Inflammatory macrophage treated with lipopolysaccharide for 1 hour (primary cell): ENCODE measurements at regions not wholly inside any gene's neighbourhood (a gene's known extent, or its start where the extent isn't known, plus 50 kb on each side); places are given as distances from the start of the nearest gene placed in this dataset.

Source experiments
- DNase-seq, 2 donors: peaks; one replicate each; pipeline ENCODE4 v3.0.0-alpha.2; 2020 to 2022

GRCh38 chr10:131492211-131492857 lies 180.8 kb upstream of the TCERG1L start:
- no peak for DNase-seq

DNA sequence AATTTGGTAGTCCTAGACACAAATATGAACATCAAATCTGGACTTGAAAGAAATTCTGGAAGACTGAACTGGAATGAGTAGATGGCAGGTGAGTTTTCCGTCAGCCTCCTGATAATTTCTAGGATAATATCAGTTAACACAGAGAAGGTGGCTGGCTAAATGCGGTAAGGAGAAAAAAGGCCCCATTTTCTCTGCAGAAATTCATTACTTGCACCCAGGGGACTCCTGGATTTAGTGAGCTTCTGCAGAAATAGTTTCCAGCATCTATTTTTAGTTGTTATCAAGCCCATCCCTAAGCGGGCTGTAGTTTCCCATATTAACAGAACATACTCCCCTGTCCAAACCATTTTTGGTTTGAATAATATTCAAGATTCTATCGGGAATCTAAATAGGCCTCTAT lies 181.9 kb upstream of the TCERG1L start:
- DNase-seq = no peak

DNA sequence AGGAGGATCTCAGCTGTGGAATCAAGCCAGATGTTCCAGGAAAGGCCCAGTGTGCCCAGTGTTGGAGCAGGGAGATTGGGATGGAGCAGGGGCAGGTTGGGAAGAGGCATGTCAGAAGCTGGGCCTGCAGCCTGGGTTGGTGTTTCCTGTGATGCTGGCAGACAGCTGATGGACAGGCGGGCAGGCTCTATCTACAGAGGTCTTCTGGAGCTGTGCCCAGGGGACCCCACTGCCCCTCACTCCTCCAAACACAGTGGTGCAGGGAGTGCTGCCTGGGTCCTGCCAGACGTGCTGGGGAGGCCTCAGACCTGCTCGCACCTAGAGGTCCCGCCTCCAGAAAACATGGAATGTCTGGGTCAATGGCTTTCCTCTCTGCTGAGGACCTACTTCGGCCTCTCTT lies 182.9 kb upstream of the TCERG1L start:
- no peak for DNase-seq

- DNase-seq = no peak
Measured at GRCh38 chr10:131495224-131495623, 183.7 kb upstream of the TCERG1L start.

GRCh38 chr10:131495892-131496291 lies 184.4 kb upstream of the TCERG1L start:
- no peak for DNase-seq

GRCh38 chr10:131496351-131497052 lies 185.0 kb upstream of the TCERG1L start:
- no peak for DNase-seq

- no peak for DNase-seq
Measured at GRCh38 chr10:131499566-131499965, 188.0 kb upstream of the TCERG1L start.

DNA sequence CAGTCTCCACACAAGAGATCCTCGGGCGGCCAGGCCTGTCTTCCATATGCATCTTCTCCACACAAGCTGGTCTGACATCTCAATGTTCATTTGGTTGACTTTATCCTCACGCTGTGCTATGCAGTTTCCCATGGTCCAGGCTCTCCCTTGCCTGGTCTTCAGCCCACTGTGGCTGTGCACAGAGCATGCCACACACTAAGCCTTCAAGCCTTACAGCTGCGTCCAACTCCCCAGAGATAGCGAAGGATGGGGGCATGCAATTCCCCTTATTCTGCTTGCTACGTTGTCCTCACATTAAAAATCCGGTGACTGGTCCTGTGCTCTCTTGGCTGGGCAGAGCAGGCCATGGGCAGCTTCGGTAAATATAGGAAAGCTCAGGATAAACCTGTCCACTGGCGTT lies 188.7 kb upstream of the TCERG1L start:
- DNase-seq = no peak

GRCh38 chr10:131500892-131501291 lies 189.4 kb upstream of the TCERG1L start:
- DNase-seq = no peak

- no peak for DNase-seq
Measured at GRCh38 chr10:131503992-131504391, 192.5 kb upstream of the TCERG1L start.

DNA sequence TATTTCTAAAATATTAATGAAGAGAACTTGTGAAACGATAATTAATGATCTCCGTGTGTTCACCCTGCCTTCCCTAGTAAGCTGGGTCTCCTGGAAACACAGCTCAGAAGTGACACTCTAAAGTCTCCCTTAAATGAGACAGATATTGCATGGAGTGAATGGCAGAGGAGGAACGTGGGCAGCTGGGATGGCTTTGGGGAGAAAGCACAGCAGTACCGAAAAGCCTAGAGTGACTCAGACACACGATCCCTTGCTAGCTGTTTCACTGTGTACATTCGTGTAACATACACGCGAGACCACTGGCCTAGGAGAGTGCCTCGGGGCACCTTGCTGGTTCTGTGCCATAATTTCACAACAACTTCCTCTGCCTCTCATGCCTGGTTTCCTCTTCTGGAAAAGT lies 199.9 kb upstream of the TCERG1L start:
- DNase-seq = no peak

- DNase-seq = no peak
Measured at GRCh38 chr10:131512852-131513251, 201.3 kb upstream of the TCERG1L start.

DNA sequence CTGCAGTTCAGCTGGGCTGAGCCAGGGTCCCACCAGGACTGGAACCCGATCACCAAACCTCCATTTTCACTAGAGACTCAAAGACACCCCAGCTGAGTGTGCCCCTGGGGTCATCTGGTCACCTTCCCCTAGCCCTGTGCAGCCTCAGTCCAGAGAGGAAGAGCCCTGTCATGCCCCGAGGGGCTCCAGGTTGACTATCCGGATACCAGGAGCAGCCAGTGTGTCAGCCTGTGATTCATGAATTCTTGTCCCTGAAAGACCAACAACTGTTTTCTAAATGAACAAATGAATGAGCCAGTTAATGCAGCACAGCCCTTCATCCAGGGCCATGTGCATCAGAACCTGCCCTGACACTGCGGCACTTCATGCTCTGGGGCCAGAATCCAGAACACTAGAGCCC lies 201.9 kb upstream of the TCERG1L start:
- no peak for DNase-seq

DNA sequence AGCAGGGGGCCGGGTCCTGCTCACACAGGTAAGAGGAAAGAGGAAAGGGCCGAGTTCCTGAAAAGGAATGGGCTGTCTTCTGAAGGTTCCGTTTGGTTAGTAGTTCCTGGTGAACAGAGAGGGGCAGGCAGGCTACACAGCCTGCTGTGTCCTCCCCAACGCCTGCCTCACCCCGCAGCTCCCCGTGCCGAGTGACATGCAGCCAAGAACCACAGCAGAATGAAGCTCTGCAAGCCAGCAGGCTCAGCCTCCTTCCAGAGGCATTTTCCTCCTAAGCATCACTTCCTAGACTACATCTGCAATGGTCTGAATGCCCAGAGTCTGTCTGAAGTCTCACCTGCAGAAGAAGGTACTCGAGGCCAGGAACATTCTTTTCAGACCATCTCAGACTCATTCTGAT lies 202.4 kb upstream of the TCERG1L start:
- DNase-seq = no peak

- DNase-seq = no peak
Measured at GRCh38 chr10:131514454-131514853, 202.9 kb upstream of the TCERG1L start.

- DNase-seq = no peak
Measured at GRCh38 chr10:131516285-131516684, 204.8 kb upstream of the TCERG1L start.

GRCh38 chr10:131517781-131518180 lies 206.3 kb upstream of the TCERG1L start:
- DNase-seq = no peak

- DNase-seq = no peak
Measured at GRCh38 chr10:131519723-131520605, 208.4 kb upstream of the TCERG1L start.

- DNase-seq = no peak
Measured at GRCh38 chr10:131531265-131532190, 220.0 kb upstream of the TCERG1L start.

DNA sequence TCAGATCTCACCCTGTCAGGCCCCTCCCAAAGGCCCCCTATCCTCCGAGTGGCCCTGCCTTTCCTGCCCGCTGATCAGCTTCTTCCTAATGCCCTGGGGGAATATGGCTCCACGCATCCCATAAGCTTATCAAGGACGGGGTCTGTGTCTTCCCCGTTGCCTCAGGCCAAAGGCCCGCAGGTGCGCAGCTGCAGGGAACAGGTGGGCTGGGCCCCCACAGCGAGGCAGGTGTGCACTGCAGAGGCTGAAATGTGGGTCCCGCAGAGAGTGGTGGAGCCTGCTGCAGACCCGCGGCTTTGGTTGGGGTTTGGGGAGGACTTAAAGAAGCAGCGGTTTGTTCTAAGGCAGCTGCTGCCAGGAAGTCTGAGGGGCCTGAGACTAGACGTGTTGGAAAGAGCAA lies 220.8 kb upstream of the TCERG1L start:
- no peak for DNase-seq

GRCh38 chr10:131532745-131533341 lies 221.3 kb upstream of the TCERG1L start:
- DNase-seq = no peak

- no peak for DNase-seq
Measured at GRCh38 chr10:131533846-131534526, 222.5 kb upstream of the TCERG1L start.
